T47D (cell line): ENCODE measurements at regions not wholly inside any gene's neighbourhood (a gene's known extent, or its start where the extent isn't known, plus 50 kb on each side); places are given as distances from the start of the nearest gene placed in this dataset.
"Not testable (repeated sequence)": the region's sequence is repeated elsewhere in the genome, so short reads cannot be mapped to it uniquely, and the experiment has no call there.

Source experiments
- DNase-seq, 2 experiments: peaks; one replicate each; pipeline versions ENCODE4 v3.0.0 to v3.0.0-alpha.2; 2011 to 2012; ENCODE audit warnings: low read depth in 1 of 2, low spot score in 1 of 2
- JUND ChIP-seq: IDR thresholded peaks from 2 replicates; pipeline ENCODE4 v1.6.1; 2012; ENCODE audit warnings: low read depth
- in situ Hi-C: cut with HindIII; loops from 2 replicates; pipeline ENCODE4 v1.10.0; 2016; ENCODE audit warnings: low sequenced_read_pairs, low pct_unique_long_range_greater_than_20kb

- DNase-seq, result no peak
- TF ChIP-seq JUND, result no peak
- in situ Hi-C loops, result no loop called here
These were observed 329.7 kb upstream of the ADARB2 start for GRCh38 chr10:2067015-2067414.

- DNase-seq, result no peak
- in situ Hi-C loops, result no loop called here
These were observed 317.4 kb upstream of the ADARB2 start for GRCh38 chr10:2054728-2055127.

GRCh38 chr10:2053805-2054204 lies 316.5 kb upstream of the ADARB2 start:
- in situ Hi-C loops, result no loop called here
- TF ChIP-seq JUND, result no peak
- no peak for DNase-seq

More at GRCh38 chr10:2054728-2055127, 317.4 kb upstream of the ADARB2 start:
- no peak for TF ChIP-seq JUND

DNA sequence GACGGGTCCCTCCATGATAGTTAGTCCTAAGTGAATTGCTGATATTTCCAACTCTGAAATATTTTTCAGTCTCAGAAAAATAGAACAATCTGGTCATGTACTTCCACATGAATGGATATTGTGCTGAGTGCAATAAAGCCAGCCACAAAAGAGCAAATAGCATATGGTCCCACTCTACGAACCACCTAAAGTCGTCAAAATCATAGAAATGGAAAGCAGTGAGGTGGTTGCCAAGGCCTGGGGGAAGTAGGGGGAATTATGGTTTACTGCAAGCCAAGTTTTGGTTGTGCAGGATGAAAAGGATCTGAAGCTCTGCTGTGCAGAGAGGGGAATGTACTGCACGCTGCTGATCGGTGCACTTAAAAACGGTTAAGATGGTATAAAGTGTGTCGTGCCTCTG lies 313.8 kb upstream of the ADARB2 start:
- in situ Hi-C loops, result no loop called here
- TF ChIP-seq JUND, result no peak
- DNase-seq, result no peak

- in situ Hi-C loops, result no loop called here
- TF ChIP-seq JUND, result no peak
- DNase-seq, result no peak
These were observed 312.2 kb upstream of the ADARB2 start for GRCh38 chr10:2049560-2049959.

GRCh38 chr10:2048337-2048973 lies 311.1 kb upstream of the ADARB2 start:
- DNase-seq, result no peak
- in situ Hi-C loops, result no loop called here
- TF ChIP-seq JUND, result no peak

GRCh38 chr10:2047679-2048078 lies 310.4 kb upstream of the ADARB2 start:
- no peak for DNase-seq
- in situ Hi-C loops, result no loop called here
- no peak for TF ChIP-seq JUND

DNA sequence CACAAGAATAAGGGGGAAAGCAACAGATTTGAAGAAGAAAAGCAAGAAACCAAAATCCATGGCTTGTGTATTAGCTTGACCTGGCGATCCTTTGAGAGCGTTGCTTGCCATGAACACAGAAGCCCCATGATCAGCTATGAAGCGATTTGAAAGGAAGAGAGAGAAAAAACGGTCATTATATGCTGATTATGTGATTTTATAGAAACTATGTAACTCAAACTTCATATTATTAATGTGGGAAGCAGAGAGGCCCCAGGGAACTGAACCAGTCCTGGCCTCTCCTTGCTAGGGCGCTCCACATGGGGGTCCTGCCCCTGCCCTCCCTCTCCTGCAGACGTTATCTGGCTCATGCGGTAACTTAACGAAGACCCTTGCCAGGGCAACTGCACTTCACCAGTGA lies 306.1 kb upstream of the ADARB2 start:
- no peak for DNase-seq
- in situ Hi-C loops, result no loop called here
- no peak for TF ChIP-seq JUND

DNA sequence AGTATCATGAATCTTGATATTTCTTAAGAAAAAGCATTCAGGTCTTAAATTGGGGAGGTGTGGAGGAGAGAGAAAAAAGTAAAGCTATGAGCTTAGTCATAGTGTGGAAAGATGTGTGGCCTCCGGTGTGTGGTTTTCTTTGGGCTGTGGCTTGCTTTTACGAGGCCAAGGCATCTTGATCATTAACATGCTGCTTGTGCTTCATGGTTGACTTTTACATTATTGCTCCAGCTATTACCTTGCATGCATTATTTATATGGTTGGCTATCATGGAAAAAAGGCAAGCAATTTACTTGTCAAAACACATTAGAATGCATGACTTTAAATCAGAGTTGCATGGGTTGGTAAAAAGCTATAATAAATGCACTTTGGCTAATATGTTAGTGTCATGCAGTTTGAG lies 300.7 kb upstream of the ADARB2 start:
- no peak for DNase-seq
- TF ChIP-seq JUND, result no peak
- in situ Hi-C loops, result no loop called here

DNA sequence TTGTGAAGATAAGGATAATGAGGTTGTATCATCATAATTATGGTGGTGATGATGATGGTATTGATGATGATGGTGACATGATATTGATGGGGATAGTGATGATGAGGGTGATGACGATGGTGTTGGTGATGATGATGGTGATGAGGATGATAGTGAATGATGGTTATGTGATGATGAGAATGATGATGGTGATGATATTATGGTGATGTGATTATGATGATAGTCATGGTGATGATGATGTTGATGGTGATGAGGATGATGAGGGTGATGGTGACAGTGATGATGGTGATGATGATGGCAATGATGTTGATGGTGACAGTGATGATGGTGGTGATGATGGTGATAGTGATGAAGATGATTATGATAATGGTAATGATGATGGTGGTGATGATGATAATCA lies 299.9 kb upstream of the ADARB2 start:
- in situ Hi-C loops, result no loop called here
- DNase-seq, result no peak
- no peak for TF ChIP-seq JUND

- in situ Hi-C loops, result no loop called here
- TF ChIP-seq JUND, result no peak
- no peak for DNase-seq
These were observed 298.9 kb upstream of the ADARB2 start for GRCh38 chr10:2036209-2036608.

GRCh38 chr10:2030046-2030445 lies 292.7 kb upstream of the ADARB2 start:
- in situ Hi-C loops, result no loop called here
- no peak for DNase-seq
- no peak for TF ChIP-seq JUND

DNA sequence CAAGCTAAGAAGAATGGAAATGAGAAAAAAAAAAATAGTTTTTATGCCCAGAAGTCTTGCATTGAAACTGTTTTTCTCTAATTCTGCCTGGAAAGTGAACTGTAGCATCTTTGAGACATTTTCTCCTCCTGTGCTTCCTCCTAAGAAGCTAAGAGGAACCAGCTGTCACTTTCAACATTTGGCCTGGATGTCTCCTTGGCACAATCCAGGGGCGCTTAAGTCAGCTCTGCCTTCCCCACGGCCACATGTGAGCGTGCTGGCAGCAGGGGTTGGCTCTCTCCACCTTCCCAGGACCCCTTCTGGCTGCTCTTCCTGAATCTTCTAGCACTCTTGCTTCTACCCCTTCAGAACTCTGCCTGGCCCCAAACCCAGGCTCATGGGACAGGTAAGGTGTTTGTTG lies 289.6 kb upstream of the ADARB2 start:
- in situ Hi-C loops, result no loop called here
- no peak for TF ChIP-seq JUND
- DNase-seq, result no peak

DNA sequence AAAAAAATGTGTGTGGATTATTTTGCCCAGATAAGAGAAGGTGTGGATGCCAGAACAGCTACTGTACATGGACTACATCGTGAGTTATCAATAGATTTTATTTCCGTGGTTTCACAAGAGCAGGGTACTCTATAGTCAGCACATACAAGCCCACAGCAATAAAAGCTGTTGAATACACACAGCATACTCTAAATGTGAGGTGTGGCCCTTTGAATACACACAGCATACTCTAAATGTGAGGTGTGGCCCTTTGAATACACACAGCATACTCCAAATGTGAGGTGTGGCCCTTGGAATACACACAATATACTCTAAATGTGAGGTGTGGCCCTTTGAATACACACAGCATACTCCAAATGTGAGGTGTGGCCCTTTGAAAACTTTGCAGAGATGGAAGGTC lies 287.4 kb upstream of the ADARB2 start:
- DNase-seq, in situ Hi-C loops: not testable (repeated sequence)
